ENCODE measurements at regions not wholly inside any gene's neighbourhood (a gene's known extent, or its start where the extent isn't known, plus 50 kb on each side); places are given as distances from the start of the nearest gene placed in this dataset.

DNA sequence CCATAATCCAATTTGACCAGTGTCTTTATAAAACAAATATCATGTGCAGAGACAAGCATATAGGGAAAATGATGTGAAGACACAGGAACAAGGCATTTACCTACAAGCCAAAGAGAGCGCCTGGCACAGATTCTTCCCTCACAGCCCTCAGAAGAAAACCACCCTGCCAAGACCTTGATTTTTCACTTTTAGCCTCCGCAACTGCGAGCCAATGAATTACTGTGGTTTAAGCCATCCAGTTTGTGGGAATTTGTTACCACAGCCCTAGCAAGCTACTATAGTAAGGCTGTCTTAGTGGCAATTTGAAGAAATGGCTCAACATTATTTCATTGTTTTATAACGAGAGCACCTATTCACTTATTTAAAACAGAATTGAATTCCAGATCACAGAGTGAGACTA lies 85.7 kb upstream of the CCDC190 start:
- DNase-seq = no peak
- no peak overlapping the region for H3K27ac Mint-ChIP-seq
- H3K9me3 Mint-ChIP-seq = no peaks in the 10 kb centered on the region
- no peaks in the 10 kb centered on the region for H3K36me3 Mint-ChIP-seq
- CTCF ChIA-PET = no interaction called here
- peaks cover 5% of the 10 kb centered on the region for H3K27me3 Mint-ChIP-seq
- no peaks in the 10 kb centered on the region for H3K4me1 Mint-ChIP-seq
- H3K4me3 Mint-ChIP-seq = no peak overlapping the region

DNA sequence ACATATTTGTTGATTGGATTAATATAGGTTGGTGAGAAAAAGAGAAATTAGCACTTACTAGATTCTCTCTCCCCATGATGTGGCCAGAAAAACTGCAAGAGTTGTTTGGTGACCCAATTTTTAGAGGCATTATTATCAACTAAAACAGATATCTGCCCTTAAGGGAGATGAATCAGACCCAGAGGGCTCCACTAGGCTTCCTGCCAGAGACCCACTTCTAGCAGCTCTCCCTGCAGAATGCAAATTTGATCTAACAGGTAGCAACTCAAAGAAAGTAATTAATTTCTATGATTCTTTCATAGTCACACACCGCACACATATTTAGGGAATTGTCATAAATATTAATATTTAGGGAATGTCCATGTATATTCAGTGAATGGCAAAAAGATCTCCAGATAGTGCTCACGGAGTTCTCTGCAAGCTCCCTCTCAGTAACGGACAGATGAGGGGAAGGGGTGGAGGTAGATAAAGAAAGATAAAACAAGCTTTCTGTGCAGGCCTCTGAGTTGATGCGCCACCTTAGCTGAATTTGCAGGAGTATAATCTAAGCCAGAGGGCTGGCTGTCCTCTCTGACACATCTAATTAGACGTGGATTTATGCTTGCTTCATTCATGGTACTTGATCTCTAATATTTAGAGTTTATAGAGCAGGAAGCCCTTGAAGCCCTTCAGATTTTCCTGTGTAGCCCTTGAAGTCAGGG lies 84.1 kb upstream of the CCDC190 start:
- no peaks in the 10 kb centered on the region for H3K36me3 Mint-ChIP-seq
- H3K9me3 Mint-ChIP-seq = no peaks in the 10 kb centered on the region
- no peak overlapping the region for H3K27ac Mint-ChIP-seq
- CTCF ChIA-PET = no interaction called here
- H3K4me3 Mint-ChIP-seq = no peak overlapping the region
- H3K27me3 Mint-ChIP-seq = peaks cover 8% of the 10 kb centered on the region
- H3K4me1 Mint-ChIP-seq = no peaks in the 10 kb centered on the region
- DNase-seq = no peak

DNA sequence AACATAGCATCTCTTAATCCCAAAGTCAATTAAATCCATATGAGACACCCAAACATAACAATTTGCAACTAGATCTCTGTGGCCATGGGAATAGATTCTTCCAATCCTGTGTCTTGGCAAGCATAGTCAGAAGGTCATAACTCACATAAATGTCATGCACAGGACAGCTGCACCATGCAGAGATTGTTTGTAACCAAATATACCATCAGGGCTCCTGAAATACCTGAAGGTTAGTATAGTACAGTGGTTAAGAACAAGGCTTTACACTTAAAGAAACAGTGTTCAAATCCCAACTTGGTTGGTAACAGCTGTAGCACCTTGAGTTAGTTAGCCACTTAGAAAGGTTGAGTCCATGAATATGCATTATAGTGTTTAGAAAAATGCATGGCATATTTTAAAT lies 82.6 kb upstream of the CCDC190 start:
- CTCF ChIA-PET = no interaction called here
- Mint-ChIP-seq H3K36me3 (no peaks in the 10 kb centered on the region), H3K9me3 (no peaks in the 10 kb centered on the region), H3K4me3 (no peak overlapping the region), H3K27me3 (peaks cover 8% of the 10 kb centered on the region), H3K27ac (no peak overlapping the region), H3K4me1 (no peaks in the 10 kb centered on the region)
- DNase-seq = no peak

GRCh38 chr1:162942916-162943559 lies 82.1 kb upstream of the CCDC190 start:
- H3K27me3 Mint-ChIP-seq = peaks cover 8% of the 10 kb centered on the region
- H3K4me1 Mint-ChIP-seq = no peaks in the 10 kb centered on the region
- H3K4me3 Mint-ChIP-seq = no peak overlapping the region
- no peaks in the 10 kb centered on the region for H3K36me3 Mint-ChIP-seq
- CTCF ChIA-PET = no interaction called here
- H3K9me3 Mint-ChIP-seq = no peaks in the 10 kb centered on the region
- H3K27ac Mint-ChIP-seq = no peak overlapping the region
- no peak for DNase-seq

GRCh38 chr1:162941024-162941423 lies 80.0 kb upstream of the CCDC190 start:
- no peak overlapping the region for H3K27ac Mint-ChIP-seq
- CTCF ChIA-PET = no interaction called here

DNA sequence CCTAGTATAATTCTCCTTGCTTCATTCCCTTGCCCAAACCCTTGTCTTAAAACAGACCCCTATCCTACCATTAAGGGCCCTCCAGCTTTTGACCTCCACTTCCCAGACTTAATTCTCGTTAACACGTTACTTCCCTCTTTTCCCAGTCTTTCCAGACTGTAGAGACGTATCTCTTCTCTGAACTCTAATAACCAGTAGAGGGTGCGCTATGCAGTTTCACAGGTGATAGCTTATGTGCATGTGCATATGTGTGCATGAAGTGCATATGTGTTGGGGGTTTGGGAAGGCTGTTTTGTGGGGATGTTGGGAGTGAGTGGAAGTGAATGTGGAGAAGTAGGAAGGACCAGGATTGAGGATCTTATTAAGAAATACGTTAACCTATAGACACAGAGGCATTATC lies 78.1 kb upstream of the CCDC190 start:
- Mint-ChIP-seq H3K4me1 (no peaks in the 10 kb centered on the region), H3K9me3 (no peaks in the 10 kb centered on the region), H3K4me3 (no peak overlapping the region), H3K27ac (no peak overlapping the region), H3K27me3 (peaks cover 7% of the 10 kb centered on the region), H3K36me3 (no peaks in the 10 kb centered on the region)
- DNase-seq = no peak
- CTCF ChIA-PET = no interaction called here

More at GRCh38 chr1:162941024-162941423, 80.0 kb upstream of the CCDC190 start:
- no peaks in the 10 kb centered on the region for H3K9me3 Mint-ChIP-seq
- H3K27me3 Mint-ChIP-seq = peaks cover 12% of the 10 kb centered on the region
- H3K4me1 Mint-ChIP-seq = no peaks in the 10 kb centered on the region
- H3K4me3 Mint-ChIP-seq = no peak overlapping the region
- H3K36me3 Mint-ChIP-seq = no peaks in the 10 kb centered on the region
- DNase-seq = no peak

DNA sequence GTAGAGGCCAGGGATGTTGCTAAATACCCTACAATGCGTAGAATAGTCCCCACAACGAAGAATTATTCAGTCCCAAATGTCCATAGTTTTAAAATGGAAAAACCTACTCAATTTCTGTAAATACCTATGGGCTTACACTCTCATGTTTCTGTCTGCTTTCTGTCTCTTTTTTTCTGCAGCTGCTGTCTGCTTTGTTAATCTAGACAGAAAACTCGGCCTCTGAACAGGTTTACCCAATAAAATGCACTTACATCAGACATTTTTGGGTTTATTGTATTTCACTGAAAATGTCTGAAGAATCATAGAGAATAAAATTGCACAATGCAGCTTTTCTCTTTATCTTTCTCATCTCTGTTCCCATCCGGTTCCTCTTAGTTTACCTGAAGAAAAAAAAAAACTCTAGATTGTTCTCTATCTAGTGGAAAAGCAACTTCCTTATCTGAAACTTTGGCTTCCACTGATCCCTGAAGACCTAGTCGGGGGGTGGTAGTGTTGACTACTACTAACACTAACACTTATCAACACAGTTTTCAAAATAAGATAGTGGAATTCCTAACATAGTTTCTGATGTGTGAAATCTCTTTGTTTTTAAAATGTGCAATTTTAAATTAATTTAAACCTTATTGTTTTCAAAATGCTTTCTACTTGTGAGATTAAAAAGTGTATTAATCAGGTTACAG lies 76.9 kb upstream of the CCDC190 start:
- CTCF ChIA-PET = no interaction called here
- Mint-ChIP-seq H3K27ac (no peak overlapping the region), H3K27me3 (peaks cover 10% of the 10 kb centered on the region), H3K9me3 (no peaks in the 10 kb centered on the region), H3K4me1 (no peaks in the 10 kb centered on the region), H3K36me3 (no peaks in the 10 kb centered on the region), H3K4me3 (no peak overlapping the region)
- DNase-seq = no peak

- H3K4me1 Mint-ChIP-seq = no peaks in the 10 kb centered on the region
- no peak overlapping the region for H3K4me3 Mint-ChIP-seq
- no peak for DNase-seq
- H3K27me3 Mint-ChIP-seq = peaks cover 7% of the 10 kb centered on the region
- CTCF ChIA-PET = no interaction called here
- H3K27ac Mint-ChIP-seq = no peak overlapping the region
- no peaks in the 10 kb centered on the region for H3K36me3 Mint-ChIP-seq
- H3K9me3 Mint-ChIP-seq = no peaks in the 10 kb centered on the region
These were observed 70.1 kb upstream of the CCDC190 start for GRCh38 chr1:162930976-162931560.

DNA sequence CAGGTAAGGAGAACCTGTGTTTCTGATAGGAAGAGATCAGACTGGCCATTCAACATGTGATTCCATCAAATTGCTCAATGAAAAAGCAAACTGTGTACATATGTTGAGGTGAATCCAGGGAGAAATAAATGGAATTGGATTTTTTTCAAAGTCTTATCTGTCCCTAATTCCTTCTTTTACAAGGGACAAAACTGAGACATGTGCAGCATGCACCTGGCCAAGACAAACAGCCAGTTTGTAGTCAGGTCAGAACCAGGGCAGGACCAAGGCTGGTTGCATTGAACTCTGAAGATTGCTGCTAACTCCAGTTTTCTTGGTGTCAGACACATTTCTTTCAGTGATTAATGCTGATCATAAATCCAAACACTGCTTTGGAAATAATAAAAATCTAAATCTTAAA lies 69.6 kb upstream of the CCDC190 start:
- Mint-ChIP-seq H3K27ac (no peak overlapping the region), H3K4me1 (no peaks in the 10 kb centered on the region)
- CTCF ChIA-PET = no interaction called here

DNA sequence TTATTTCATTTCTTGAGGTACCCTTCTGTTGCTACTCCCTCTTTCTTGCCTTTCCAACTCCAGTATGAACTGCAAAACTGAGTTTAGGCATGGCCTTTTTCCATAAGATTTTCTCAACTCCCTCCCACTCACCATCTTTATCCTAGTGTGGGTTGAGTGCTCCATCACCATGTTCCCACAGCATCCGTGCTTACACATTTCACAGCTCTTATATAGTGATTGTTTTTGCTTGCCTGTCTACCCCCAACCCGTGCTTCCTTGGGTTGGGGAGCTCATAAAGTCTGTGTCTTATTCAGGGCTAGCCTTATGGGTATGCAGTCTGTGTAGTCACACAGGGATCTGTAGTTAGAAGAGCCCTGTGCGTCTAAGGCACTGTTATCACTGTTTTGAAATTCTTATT lies 68.2 kb upstream of the CCDC190 start:
- CTCF ChIA-PET = no interaction called here
- no peaks in the 10 kb centered on the region for H3K36me3 Mint-ChIP-seq
- H3K4me3 Mint-ChIP-seq = no peak overlapping the region
- H3K4me1 Mint-ChIP-seq = no peaks in the 10 kb centered on the region
- no peak overlapping the region for H3K27ac Mint-ChIP-seq
- H3K9me3 Mint-ChIP-seq = no peaks in the 10 kb centered on the region
- H3K27me3 Mint-ChIP-seq = peaks cover 7% of the 10 kb centered on the region
- DNase-seq = no peak

More for the DNA sequence above, 69.6 kb upstream of the CCDC190 start:
- no peak for DNase-seq
- H3K36me3 Mint-ChIP-seq = no peaks in the 10 kb centered on the region
- no peak overlapping the region for H3K4me3 Mint-ChIP-seq
- H3K27me3 Mint-ChIP-seq = peaks cover 7% of the 10 kb centered on the region
- H3K9me3 Mint-ChIP-seq = no peaks in the 10 kb centered on the region

DNA sequence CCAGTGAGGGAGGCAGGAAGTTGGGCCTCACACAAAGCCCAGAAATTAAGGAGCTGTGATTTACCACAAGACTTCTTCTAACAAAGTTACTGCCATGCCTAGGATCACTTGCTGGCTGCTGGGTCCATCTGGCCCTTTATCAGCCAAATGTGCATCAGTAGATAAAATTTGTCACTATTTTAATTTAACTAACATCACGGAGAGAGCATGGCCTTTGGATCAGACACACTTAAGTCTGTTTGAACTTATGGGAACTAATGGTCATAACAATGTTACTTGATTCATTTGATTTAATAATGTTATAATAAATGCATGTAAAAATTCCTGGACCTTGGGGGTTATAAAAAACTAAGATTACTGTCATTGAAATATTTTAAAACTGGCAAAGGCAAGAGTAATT lies 67.2 kb upstream of the CCDC190 start:
- CTCF ChIA-PET = no interaction called here
- H3K36me3 Mint-ChIP-seq = no peaks in the 10 kb centered on the region

GRCh38 chr1:162927421-162927820 lies 66.4 kb upstream of the CCDC190 start:
- peaks cover 7% of the 10 kb centered on the region for H3K4me1 Mint-ChIP-seq

More for the DNA sequence above, 67.2 kb upstream of the CCDC190 start:
- H3K4me1 Mint-ChIP-seq = peaks cover 2% of the 10 kb centered on the region
- no peaks in the 10 kb centered on the region for H3K9me3 Mint-ChIP-seq
- no peak overlapping the region for H3K27ac Mint-ChIP-seq
- DNase-seq = no peak
- H3K4me3 Mint-ChIP-seq = no peak overlapping the region
- H3K27me3 Mint-ChIP-seq = peaks cover 7% of the 10 kb centered on the region

GRCh38 chr1:162926906-162927305 lies 65.9 kb upstream of the CCDC190 start:
- no peak for DNase-seq
- H3K4me1 Mint-ChIP-seq = peaks cover 12% of the 10 kb centered on the region
- CTCF ChIA-PET = interaction anchor here (0.6 kb wide), 1 partner anchor 10 kb away, joined by 4 read pairs; no protein-coding TSS in a partner anchor
- no peaks in the 10 kb centered on the region for H3K36me3 Mint-ChIP-seq
- H3K27me3 Mint-ChIP-seq = peaks cover 4% of the 10 kb centered on the region
- no peak overlapping the region for H3K27ac Mint-ChIP-seq
- H3K9me3 Mint-ChIP-seq = no peaks in the 10 kb centered on the region
- no peak overlapping the region for H3K4me3 Mint-ChIP-seq

More at GRCh38 chr1:162927421-162927820, 66.4 kb upstream of the CCDC190 start:
- no peak overlapping the region for H3K27ac Mint-ChIP-seq
- no peaks in the 10 kb centered on the region for H3K36me3 Mint-ChIP-seq
- no peak for DNase-seq
- H3K4me3 Mint-ChIP-seq = no peak overlapping the region
- CTCF ChIA-PET = no interaction called here
- no peaks in the 10 kb centered on the region for H3K9me3 Mint-ChIP-seq
- H3K27me3 Mint-ChIP-seq = peaks cover 4% of the 10 kb centered on the region

- no peaks in the 10 kb centered on the region for H3K36me3 Mint-ChIP-seq
- H3K9me3 Mint-ChIP-seq = no peaks in the 10 kb centered on the region
- no peaks in the 10 kb centered on the region for H3K27me3 Mint-ChIP-seq
- CTCF ChIA-PET = no interaction called here
- H3K4me1 Mint-ChIP-seq = peaks cover 22% of the 10 kb centered on the region
- H3K27ac Mint-ChIP-seq = no peak overlapping the region
- DNase-seq = no peak
- H3K4me3 Mint-ChIP-seq = no peak overlapping the region
These were observed 63.2 kb upstream of the CCDC190 start for GRCh38 chr1:162924179-162924578.

DNA sequence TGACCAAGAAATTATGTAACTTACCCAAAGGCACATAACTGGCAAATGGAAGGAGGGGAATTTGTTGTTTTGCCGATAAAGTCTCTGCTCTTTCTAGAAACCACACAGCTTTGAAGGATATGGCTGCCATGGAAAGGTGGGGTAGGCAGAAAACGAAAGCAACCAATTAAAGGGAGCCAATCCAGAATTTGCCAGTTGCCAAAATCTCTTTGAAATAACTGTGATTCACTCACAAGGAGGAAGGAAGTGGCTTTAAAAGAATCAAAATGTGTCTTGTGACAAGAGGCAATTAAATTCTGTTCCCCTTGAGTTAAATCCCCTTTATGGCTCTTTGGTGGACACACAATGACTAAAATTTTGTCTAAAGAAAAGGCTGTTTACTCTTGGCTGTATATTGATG lies 61.2 kb upstream of the CCDC190 start:
- H3K9me3 Mint-ChIP-seq = no peaks in the 10 kb centered on the region
- peak; percentile 26 for DNase-seq
- H3K27ac Mint-ChIP-seq = peak overlapping the region; percentile 77
- peaks cover 22% of the 10 kb centered on the region for H3K4me1 Mint-ChIP-seq
- CTCF ChIA-PET = no interaction called here
- H3K27me3 Mint-ChIP-seq = no peaks in the 10 kb centered on the region
- no peaks in the 10 kb centered on the region for H3K36me3 Mint-ChIP-seq
- H3K4me3 Mint-ChIP-seq = no peak overlapping the region
